HG03097 (cell line): ENCODE measurements at regions not wholly inside any gene's neighbourhood (a gene's known extent, or its start where the extent isn't known, plus 50 kb on each side); places are given as distances from the start of the nearest gene placed in this dataset.
A peak's percentile ranks its signal among the peaks of the same experiment; 100 is the strongest.

Source experiments
- ATAC-seq: cut with Tn5 transposase; IDR thresholded peaks from one replicate; pipeline ENCODE4 v1.9.1; 2021; ENCODE audit not compliant: unreplicated experiment, low FRiP score

DNA sequence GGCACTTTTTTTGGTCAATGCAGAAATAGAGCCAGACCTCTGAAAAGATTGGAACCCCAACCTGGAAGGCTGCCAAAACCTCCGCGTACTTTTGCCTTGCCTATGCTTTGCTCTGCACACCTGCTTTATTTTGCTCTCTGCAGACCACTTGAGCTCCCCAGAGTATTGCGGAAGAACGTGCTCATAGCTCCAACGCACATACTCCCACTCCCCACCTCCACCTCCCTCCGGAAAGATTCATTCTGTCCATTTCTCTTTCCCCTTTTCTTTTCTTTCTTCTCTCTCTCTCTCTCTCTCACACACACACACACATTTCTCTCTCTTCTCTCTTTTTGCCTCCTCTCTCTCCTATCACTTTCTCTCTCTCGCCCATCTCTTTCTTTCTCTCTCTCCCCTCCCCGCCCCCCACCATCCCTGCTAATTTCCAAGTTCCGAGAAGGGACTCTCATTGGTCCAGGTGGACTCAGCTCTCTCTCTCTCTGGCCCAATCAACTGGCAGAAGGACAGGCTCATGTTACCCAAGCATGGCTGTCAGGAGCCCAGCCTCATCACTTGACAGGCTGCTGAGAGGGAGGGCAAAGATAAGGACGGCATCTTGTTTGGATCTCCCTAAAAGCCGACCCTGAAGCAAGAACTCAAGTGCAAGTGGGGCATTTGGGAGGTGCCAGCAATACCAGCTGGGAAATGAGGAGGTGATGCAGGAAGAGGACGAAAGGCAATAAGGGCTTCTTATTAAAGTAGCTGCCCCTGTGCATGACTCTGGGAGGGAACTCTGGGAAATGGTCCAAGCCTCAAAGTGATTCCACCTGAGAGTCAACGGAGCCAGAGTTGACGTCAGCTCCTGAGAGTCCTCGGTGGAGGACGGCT lies 246.1 kb downstream of the LY86 start:
- no peak for ATAC-seq

- no peak for ATAC-seq
These were observed 246.6 kb downstream of the LY86 start for GRCh38 chr6:6835223-6835503.

DNA sequence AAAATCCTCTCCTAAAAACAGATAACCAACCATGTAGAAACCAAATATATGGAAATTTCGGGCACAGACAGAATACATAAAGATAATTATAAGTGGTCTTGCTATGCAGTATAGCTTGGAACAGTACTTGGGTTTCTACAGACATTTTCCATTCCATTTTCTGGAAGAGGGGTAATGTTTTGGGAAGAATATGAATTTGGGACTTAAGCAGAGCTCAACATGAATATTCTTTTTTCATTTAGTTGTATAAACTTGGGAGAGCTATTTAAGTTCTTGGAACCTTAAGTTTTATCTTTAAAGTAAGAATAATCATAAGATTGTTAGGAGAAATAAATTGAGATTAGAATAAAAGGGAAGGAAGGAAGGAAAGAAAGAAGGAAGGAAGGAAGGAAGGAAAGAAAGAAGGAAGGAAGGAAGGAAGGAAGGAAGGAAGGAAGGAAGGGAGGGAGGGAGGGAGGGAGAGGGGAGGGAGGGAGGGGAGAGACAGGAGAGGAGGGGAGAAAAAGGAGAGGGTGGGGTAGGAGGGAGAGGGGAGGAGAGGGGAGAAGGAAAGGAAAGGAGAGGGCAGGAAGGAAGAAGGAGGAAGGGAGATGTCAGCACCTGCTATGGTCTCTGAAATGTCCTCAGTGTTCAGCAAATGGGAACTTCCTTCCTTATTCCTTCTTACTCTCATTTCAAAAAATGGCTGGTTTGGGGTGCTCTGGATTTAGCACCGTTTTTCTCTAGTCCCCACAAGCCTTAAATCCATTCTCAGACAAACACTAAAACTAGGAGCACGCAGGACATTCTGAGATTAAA lies 248.3 kb downstream of the LY86 start:
- no peak for ATAC-seq

DNA sequence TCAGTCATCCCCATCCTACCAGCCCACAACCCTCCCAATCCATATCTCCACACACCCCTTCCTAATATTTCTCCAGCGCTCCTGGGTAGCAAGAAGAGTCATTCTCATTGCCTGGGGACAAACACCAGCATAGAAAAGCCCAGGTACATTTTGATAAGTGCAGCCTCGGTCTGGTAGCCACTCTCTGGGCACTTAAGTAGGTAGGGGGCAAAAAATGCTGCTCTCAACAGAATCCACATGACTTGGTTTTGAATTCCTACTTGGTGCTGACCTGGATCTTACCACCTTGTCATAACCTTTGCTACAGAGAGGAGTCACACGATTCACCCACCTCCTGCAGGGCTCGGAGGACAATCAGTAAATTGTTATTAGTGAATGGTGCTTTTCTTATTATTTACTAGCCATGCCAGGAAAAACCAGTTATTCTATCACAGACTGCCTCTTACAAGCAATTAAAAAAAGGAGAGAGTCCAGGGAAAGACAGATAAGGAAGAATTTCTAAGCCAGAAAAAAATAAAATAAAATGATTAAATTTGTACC lies 249.1 kb downstream of the LY86 start:
- no peak for ATAC-seq

- no peak for ATAC-seq
These were observed 252.3 kb downstream of the LY86 start for GRCh38 chr6:6840831-6841291.

GRCh38 chr6:6841571-6841970 lies 253.1 kb downstream of the LY86 start:
- no peak for ATAC-seq

DNA sequence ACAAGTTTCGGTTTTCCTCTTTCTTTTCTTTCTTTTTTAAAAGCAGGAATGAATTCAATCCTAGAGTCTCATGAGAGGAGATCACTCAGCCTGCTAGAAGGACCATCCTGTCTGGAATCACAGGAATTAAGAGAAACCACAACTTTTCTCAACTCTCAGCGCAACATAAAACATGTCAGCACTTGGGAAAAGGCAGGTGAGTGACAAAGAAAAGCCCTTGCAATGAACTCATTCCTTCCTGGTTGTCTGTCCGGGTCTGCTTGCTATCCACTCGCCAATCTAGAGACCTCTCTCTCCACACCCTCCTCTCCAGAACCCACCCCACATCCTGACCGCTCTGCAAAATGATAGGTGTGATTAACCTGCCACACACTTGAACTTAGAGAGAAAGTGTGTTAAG lies 253.8 kb downstream of the LY86 start:
- ATAC-seq = no peak

DNA sequence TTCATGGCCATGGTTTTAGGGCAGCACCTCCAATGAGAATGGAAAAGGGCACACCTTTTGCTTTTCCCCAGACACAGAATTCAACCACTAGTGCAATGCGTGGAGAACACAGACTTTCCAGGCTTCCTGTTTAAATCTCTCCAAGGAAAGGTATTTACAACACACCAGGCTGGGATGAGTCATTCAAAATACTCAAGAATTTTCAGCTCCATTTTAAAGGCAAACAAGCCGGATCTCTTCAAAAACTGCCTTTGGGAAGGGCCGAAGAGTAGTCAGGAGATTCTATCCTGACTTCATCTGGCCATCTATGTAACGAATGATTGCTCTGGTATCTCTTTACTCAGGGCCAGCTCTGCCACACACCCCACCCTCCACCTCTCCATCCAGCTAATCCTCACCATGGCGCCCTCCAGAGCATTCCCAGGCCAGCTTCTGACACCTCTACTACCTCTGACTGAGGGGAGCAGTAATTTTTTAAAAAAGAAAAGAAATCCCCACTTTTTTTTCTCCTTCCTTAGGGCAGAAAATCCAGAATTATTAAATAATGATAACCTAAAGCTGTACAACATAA lies 254.6 kb downstream of the LY86 start:
- ATAC-seq = no peak

GRCh38 chr6:6843777-6844176 lies 255.3 kb downstream of the LY86 start:
- no peak for ATAC-seq

- no peak for ATAC-seq
These were observed 256.0 kb downstream of the LY86 start for GRCh38 chr6:6844530-6844929.

GRCh38 chr6:6845603-6846002 lies 257.1 kb downstream of the LY86 start:
- ATAC-seq = no peak

DNA sequence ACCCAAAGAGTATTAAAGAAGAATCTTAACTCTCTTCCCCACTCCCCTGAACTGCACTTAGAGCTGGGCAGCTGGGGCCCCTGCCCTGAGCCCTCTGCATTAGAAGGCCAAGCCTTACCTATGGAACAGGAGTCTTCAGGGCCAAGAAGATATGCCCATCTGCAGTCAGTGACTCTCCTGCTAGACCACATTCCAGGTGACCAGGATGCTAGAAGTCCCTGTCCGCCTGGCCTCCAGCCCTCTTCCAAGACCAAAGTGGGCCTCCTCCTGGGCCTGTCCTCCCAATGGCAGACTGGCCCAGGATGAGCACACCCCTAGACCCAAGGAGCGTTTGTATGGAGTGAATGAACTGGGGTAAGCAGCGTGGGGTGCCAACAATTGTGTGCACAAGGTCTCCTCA lies 259.1 kb downstream of the LY86 start:
- no peak for ATAC-seq

DNA sequence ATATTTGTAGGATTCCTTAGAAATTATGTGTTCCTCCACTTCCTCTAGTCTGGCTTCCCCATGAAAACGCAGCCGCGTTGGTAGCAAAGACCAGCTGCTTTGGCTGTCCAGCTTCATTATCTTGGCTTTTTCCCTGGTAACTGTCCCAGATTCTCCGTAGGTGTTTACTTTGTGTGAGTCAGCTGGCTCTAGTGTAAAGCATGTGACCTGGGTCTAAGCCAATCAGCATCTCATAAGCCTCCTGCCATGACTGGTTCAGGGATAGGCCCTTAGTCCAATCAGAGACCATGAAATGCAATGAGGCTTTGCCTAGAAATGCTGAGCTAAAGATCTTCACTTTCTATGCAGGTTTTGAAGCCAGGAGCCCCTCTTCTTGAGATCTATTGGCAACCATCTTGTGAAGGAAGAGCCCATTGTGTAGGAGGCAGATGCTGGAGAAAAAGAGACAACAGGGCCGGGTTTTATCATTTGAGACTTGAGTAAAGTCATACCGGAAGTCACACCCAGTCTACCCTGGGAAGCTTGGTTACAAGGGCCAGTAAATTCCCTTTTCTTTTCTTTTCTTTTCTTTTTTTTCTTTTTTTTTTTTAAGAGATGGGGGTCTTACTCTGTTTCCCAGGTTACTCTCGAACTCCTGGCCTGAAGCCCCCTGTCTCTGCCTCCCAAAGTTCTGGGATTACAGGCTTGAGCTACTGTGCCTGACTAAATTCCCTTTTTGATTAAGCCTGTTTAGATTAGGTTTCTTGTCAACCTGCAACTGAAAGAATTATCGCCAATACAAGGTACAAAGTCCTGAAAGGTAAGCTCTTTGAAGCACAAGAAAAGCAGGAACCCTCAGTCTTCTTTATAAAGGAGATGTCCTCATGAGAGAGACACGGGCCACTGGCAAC lies 256.5 kb upstream of the RREB1 start:
- no peak for ATAC-seq

DNA sequence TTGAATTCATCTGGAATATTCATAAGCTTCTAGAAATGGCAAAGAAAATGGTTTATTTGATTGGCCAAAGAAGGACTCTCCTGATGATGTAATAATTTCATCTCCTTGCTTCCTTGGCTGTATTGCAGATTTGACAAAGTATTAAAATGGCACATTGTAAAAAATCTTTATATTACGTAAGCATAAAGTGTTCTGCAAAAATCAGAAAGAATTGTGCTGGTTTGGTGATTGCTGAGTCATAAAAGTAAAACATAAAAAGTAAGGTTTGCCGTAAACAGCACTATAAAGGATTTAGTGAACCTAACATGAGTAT lies 255.9 kb upstream of the RREB1 start:
- ATAC-seq = no peak

DNA sequence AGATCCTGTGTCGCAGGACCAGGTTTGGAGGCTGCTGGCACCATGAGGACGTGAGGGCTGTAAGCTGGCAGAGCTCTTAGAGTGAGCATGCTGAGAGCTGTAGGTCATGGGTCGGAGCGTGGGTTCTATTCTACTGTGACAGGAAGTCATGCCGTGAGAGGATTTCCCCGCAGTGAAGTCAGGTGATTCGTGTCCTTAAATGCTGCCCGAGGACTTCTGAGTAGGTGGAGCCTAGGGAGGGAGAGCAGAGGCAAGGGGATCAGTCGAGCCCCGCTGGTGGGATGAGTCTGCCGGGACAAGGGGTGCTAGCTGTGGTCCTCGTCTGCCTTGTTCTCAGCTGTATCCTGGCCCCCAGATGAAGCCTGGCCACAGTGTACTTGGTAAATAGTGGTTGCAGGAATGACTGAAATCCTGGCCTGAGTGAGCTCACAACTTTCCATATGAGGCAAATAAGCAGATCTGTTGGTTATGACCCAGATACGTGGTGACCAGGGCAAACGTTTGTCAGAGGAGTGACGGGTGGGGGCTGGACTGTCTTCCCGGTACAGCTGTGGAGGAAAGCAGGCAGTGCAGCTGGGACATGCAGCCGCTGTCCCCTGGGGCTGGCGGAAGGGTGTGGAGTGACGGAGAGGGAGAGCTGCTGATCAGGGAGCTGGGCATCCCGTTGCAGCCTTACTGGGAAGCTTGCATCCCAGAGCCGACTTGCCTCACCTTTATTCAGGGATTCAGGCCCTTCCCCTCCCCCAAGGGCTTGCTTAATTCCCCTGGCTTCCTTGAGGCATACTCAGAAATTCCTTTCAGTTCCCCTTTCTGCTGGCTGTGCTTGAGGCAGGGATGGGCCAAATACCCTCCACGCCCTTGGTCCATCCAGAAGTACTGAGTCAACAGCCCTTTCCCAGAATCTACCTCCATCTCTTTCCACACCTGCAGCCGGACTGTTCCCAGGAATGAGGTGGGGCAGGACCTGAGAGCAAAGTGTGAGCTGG lies 250.9 kb upstream of the RREB1 start:
- ATAC-seq = peak; percentile 72

- ATAC-seq = no peak
These were observed 250.2 kb upstream of the RREB1 start for GRCh38 chr6:6857528-6857927.

- no peak for ATAC-seq
These were observed 249.2 kb upstream of the RREB1 start for GRCh38 chr6:6858533-6858982.

DNA sequence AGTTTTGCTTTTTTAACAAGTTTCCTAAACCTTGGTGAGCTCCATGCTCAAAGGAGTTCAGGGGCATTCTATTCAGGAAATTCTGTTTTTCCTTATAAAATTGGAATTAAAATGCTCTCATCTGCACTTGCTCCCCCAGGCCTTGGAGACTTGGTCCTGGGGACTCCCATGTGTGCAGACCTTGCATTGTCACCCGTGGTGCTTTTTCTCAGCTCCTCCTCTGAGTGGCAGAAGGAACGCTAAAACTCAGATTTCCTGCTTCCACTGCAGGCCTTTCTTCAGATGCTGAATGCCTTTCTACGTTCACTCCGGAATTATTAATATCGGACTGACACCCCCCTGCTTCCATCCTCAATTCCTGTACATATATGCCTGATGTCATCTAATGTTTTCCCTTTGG lies 248.7 kb upstream of the RREB1 start:
- no peak for ATAC-seq

DNA sequence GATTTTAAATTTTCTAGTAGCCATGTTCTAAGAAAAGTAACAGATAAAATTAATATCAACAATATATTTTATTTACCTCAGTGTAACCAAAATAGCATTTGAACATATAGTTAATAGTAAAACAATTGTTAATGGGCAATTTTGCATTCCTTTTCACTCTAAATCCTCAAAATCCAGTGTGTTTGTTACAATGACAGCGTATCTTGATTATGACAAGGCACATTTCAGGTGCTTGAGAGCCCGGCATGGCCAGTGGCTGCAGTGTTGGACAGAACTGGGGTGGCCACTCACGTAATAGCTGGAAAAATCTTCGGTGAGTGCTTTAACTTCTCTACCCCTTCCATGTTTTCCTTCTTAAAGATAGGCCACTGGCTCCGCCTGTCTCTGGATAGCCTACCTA lies 248.0 kb upstream of the RREB1 start:
- ATAC-seq = no peak
